ENCODE measurements at regions not wholly inside any gene's neighbourhood (a gene's known extent, or its start where the extent isn't known, plus 50 kb on each side); places are given as distances from the start of the nearest gene placed in this dataset.

DNA sequence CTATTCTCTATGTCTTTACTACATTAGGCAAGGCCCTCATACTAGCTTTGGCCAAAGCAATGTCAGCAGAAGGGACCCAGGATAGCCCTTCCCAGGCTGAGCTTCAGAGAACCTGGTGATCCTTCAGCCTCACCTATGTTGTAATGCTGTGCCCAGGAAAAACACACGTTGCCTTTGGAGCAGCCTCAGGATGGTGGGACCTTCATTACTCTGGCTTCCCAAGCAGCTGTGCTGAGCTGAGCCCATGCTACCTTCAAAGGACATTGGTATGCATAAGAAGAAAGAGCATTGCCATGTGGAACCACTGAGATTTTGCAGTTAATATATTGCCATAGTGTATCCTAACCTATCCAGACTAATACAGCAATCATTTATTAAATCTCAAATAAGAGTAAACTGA, 756.4 kb upstream of the ID2 start:
- 63 to 80% (median 70%) methylated on average over 1 of the region's 1 CpG for WGBS, 4 donors
- DNase-seq = no peak
- TF ChIP-seq, protein P1, sequence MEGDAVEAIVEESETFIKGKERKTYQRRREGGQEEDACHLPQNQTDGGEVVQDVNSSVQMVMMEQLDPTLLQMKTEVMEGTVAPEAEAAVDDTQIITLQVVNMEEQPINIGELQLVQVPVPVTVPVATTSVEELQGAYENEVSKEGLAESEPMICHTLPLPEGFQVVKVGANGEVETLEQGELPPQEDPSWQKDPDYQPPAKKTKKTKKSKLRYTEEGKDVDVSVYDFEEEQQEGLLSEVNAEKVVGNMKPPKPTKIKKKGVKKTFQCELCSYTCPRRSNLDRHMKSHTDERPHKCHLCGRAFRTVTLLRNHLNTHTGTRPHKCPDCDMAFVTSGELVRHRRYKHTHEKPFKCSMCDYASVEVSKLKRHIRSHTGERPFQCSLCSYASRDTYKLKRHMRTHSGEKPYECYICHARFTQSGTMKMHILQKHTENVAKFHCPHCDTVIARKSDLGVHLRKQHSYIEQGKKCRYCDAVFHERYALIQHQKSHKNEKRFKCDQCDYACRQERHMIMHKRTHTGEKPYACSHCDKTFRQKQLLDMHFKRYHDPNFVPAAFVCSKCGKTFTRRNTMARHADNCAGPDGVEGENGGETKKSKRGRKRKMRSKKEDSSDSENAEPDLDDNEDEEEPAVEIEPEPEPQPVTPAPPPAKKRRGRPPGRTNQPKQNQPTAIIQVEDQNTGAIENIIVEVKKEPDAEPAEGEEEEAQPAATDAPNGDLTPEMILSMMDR (IDR thresholded peaks at IDR 0.05) = no peak
- TF ChIP-seq POLR2A (IDR thresholded peaks at IDR 0.05) = no peak
- Histone ChIP-seq H3K9me3 (replicated peaks in 1 of 3) (no peaks in the 10 kb centered on the region), H3K4me1 (replicated peaks in 1 of 2) (no peaks in the 10 kb centered on the region), H3K4me3 (no peak overlapping the region), H3K36me3 (replicated peaks in 1 of 2) (no peaks in the 10 kb centered on the region), H3K27me3 (no peaks in the 10 kb centered on the region), H3K27ac (no peak overlapping the region)
- intact Hi-C loops (cut with DNase I) = no loop called here

DNA sequence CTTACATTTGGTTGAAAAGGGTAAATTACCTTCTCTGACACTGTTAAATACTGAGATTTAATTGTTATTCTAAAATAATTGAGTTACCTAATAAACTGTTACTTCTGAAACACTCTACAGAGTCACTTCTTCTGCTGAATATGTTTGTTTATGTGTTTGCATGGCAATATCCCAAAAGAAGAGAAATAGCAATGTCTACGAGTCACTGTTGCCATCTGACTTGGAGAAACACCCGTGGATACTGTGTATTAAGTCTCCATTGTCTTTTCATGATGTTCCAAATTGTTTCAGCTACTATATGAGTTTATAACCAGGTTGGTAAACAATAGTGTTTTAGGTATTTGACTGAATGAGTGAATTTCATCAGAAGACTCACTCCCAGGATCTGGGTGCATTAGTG, 754.2 kb upstream of the ID2 start:
- no peak for DNase-seq
- no peak overlapping the region for H3K4me3 ChIP-seq
- H3K27me3 ChIP-seq = no peaks in the 10 kb centered on the region
- no peaks in the 10 kb centered on the region for H3K4me1 ChIP-seq (replicated peaks in 1 of 2)
- TF ChIP-seq, protein P1 (IDR thresholded peaks at IDR 0.05) = no peak
- no peak for TF ChIP-seq POLR2A (IDR thresholded peaks at IDR 0.05)
- WGBS, 4 donors = 66 to 85% (median 73%) methylated on average over 2 of the region's 2 CpGs
- no peaks in the 10 kb centered on the region for H3K36me3 ChIP-seq (replicated peaks in 1 of 2)
- H3K9me3 ChIP-seq (replicated peaks in 1 of 3) = no peaks in the 10 kb centered on the region
- intact Hi-C loops (cut with DNase I) = no loop called here
- no peak overlapping the region for H3K27ac ChIP-seq

DNA sequence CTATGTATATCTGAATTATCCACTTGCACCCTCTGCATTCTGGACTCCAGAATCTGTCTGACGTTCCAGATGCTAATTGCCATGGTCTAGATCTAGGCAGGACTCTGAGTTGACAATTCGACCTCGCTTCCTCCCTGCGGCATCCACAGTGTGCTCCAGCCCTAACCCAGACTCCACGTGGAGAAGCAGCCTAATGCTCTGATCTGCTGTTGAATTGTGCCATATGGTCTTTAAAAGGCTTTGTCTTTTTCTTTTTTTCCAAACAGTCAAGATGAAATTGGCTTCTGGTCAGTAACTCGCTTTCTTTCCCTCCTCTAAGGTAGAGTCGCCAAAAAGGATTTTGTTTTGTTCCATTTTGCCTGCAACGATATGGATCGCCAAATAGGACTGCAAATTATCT, 752.6 kb upstream of the ID2 start:
- WGBS, 4 donors = 84 to 86% (median 85%) methylated on average over 9 of the region's 9 CpGs
- Histone ChIP-seq H3K27ac (no peak overlapping the region), H3K4me1 (replicated peaks in 1 of 2) (no peaks in the 10 kb centered on the region), H3K4me3 (no peak overlapping the region), H3K9me3 (replicated peaks in 1 of 3) (no peaks in the 10 kb centered on the region), H3K27me3 (no peaks in the 10 kb centered on the region), H3K36me3 (replicated peaks in 1 of 2) (no peaks in the 10 kb centered on the region)
- TF ChIP-seq, protein P1 (IDR thresholded peaks at IDR 0.05) = no peak
- TF ChIP-seq POLR2A (IDR thresholded peaks at IDR 0.05) = no peak
- intact Hi-C loops (cut with DNase I) = no loop called here
- no peak for DNase-seq

DNA sequence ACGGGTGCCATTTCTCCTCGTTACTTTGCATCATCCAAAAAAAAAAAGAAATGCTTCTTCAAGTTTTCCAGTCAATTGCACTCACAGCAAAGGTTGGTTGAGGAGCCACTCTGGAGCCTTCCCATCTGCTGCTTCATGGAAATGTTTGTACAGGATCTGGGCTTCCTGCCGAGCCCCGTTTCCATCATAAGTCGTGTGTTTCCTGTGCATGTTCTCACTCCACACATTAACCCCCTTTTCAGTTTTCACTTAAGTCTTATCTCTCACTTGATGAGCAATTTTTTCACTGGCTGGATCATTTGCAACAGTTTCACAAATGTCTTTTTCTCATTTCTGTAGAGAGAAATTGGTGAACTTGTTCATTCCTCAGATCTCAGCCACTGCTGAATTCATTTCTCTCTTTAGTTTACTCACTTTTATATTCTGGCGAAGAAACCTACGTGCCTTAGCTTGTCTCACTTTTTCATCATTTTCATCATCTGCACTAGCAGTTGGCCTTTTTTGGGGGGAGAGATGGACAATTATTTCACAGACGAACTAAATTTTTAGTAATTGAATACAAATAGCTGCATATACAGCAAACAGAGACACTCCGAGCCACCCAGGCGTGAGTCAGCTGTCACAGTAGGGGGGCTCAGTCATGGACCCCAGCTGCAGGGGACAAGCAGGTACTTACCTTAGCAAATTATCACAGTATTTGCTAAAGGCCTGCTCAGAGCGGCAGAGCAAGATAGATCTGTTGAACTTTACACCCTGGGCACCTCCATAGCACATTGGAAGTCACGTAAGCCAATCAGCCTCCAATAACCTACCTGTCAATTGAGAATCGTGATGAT, 750.8 kb upstream of the ID2 start:
- H3K4me1 ChIP-seq (replicated peaks in 1 of 2) = no peaks in the 10 kb centered on the region
- intact Hi-C loops (cut with DNase I) = no loop called here
- H3K27ac ChIP-seq = no peak overlapping the region
- no peak overlapping the region for H3K4me3 ChIP-seq
- 74 to 79% (median 76%) methylated on average over 13 of the region's 13 CpGs for WGBS, 4 donors
- DNase-seq = peak in 2 of 7 donors; percentile 6 to 31
- H3K36me3 ChIP-seq (replicated peaks in 1 of 2) = no peaks in the 10 kb centered on the region
- no peak for TF ChIP-seq POLR2A (IDR thresholded peaks at IDR 0.05)
- TF ChIP-seq, protein P1 (IDR thresholded peaks at IDR 0.05) = no peak
- H3K27me3 ChIP-seq = no peaks in the 10 kb centered on the region
- H3K9me3 ChIP-seq (replicated peaks in 1 of 3) = no peaks in the 10 kb centered on the region

Measured in adrenal gland (tissue), 9 donors.